ENCODE measurements at regions not wholly inside any gene's neighbourhood (a gene's known extent, or its start where the extent isn't known, plus 50 kb on each side); places are given as distances from the start of the nearest gene placed in this dataset.

DNA sequence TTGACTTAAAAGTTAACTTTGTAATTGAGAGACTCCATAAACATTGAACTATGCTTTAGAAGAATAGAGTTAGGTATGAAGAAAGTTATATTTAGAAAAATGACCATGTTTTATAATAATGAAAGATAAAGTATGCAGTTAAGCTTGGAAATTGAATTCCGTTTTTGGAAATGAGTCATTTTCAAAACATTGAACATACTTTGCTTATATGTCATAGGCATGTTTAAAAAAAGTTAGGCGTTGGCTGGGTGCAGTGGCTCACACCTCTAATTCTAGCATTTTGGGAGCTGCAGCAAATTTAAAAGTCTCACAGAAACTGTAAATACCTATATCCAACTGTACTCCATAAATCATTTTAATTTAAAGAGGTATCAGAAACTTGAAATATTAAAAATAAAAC is 607.4 kb downstream of the CBLN2 start:
- no peak for DNase-seq (ENCODE audit: extremely low read depth, low read depth)

DNA sequence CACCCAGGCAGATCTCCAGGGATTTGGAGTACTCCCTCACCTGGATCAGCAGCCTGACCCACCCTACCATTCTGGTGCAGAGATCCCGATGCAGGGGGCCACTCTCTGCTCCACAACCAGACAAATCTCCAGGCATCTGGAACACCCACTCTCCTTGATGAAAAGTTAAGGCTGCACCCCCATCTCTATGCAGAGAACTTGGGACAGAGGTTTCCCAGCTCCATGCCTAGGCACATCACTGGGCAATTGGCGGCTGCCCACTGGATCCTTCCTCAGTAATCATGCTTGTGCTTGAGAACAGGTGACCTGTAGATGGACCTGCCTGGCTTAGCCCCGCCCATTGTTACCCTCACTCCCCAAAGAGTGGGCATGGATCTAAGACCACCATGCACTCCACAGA is 624.9 kb downstream of the CBLN2 start:
- DNase-seq (ENCODE audit: extremely low read depth, low read depth) = no peak

- no peak for DNase-seq (ENCODE audit: extremely low read depth, low read depth)
Measured at GRCh38 chr18:71913641-71914040, 630.5 kb downstream of the CBLN2 start.

- DNase-seq (ENCODE audit: extremely low read depth, low read depth) = no peak
Measured at GRCh38 chr18:71902482-71902881, 641.7 kb downstream of the CBLN2 start.

DNA sequence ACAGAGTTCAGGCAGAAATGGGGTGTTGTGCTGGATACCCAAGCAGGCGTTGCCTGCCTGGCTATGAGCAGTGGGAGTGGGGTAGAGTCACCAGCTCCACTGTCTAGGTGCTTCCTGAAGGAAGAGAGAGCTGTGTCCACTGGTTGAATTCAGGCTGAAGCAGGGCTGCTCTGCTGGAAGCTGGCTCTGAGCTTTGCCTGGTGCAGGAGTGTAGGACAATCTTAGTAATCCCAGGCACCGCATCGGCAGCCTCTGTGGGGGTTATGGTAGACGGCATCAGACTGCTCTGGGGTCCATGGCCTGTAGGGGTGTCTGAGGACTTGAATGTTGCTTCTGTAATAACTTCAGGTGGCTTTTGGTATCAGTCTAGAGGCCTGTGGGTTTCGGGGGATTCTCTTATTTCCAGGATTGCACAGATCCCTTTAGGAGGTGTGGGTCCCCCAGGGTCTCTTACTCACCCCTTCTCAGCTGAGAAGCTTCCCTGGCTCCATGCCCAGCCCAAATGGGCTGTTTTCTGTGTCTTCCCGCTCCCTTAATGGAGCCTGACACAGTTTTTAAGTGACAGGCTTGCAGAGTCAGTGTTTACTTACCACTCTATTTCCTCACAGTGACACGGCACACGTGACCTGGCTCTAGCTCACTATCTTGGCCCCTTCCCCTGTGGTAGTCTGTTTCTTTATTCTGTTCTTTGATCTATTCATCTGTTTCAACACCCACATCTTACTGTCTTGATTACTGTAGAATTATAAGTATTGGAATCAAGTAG is 644.3 kb downstream of the CBLN2 start:
- DNase-seq (ENCODE audit: extremely low read depth, low read depth) = no peak

GRCh38 chr18:71899183-71899582 is 645.0 kb downstream of the CBLN2 start:
- DNase-seq (ENCODE audit: extremely low read depth, low read depth) = no peak

DNA sequence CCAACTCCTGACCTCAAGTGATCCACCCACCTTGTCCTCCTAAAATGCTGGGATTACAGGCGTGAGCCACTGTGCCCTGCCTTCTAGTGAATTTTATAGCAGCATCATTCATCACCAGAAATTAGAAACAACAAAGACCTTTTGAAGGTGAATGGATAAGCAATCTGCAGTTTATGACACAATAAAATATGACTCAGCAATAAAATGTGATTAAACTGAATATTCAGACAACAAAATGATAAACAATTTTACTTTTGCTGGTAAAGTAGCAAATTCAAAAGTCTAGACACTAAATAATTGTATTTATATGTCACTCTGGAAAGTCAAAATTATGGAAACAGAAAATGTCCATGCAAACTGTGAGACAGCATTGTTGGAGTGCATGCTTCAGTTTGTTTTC is 656.6 kb downstream of the CBLN2 start:
- no peak for DNase-seq (ENCODE audit: extremely low read depth, low read depth)

DNA sequence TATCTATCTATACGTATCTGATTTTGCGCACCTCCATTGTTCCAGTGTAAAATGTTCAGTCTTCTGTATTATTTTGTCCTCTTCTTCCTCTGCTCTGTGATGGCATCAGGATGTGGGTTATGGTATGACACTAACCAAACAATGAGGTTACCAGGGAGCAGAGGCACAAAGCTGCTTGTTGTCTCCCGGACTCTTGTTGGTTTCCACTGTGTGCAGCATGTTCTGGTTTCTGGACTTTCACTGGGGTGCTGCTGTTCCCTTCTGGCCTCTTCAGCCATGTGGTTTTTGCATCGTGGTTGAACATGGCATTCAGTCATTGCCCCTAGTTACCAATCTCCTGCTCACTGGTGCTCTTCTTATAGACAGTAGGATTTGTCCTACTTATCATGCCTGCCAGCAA is 665.9 kb downstream of the CBLN2 start:
- DNase-seq (ENCODE audit: extremely low read depth, low read depth) = no peak

- no peak for DNase-seq (ENCODE audit: extremely low read depth, low read depth)
Measured at GRCh38 chr18:71873695-71874094, 670.4 kb downstream of the CBLN2 start.

- no peak for DNase-seq (ENCODE audit: extremely low read depth, low read depth)
Measured at GRCh38 chr18:71865888-71866287, 678.3 kb downstream of the CBLN2 start.

DNA sequence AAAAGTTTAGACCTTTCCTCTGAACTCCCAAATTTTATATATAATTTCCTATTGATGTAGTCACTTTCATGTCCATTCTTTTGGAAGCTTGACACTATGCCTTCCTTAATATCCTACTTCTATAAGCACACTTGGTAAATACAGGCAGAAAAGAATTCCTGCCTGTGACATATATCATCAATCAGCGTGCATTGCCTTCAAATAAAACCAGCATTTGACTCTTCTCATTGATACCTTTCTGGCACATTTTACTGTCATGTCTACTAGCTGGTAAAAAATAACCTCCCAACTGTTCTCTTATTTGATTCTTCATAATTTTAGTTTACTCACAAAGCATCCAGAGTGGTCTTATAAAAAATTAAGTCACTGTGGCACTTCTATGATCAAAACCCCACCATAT is 693.5 kb downstream of the CBLN2 start:
- DNase-seq (ENCODE audit: extremely low read depth, low read depth) = no peak

- DNase-seq (ENCODE audit: extremely low read depth, low read depth) = no peak
Measured at GRCh38 chr18:71849407-71849806, 694.7 kb downstream of the CBLN2 start.

GRCh38 chr18:71846716-71847115 is 697.4 kb downstream of the CBLN2 start:
- no peak for DNase-seq (ENCODE audit: extremely low read depth, low read depth)

DNA sequence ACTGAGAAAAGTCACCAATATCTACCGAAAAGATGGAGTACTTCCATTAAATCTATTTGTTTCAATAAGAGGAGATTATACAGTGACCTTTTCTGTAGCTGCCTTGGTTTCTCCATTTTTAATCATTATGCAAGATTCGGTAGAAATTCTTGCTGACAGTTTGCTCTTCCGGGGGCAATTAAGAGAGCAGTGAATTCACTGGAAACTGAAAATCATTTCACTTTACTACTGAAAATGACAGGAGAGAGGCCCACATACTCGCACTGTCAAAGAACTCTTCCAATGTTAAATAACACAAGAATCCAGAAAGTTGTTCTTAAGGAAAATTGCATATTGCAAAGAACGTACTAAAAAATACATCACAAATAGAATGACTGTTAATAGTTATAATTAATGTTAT is 699.3 kb downstream of the CBLN2 start:
- no peak for DNase-seq (ENCODE audit: extremely low read depth, low read depth)

DNA sequence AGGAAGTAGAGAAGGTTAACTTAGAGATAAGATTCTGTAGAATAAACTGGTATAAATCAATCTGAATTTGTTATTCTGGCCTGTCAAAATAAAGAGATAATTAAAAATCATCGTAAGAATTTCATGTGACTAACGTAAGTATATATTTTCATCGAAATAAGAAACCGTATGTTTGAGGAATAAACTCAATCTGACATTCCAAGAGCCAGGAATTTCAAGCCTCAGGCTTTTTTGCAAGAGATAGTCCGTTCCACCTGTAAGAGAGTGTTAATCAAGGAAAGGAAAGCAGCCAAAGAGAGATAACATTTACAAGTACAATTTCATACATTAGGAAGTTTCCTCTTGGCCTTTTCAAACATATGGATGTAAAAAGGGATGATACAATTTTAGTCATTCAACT is 701.5 kb downstream of the CBLN2 start:
- DNase-seq (ENCODE audit: extremely low read depth, low read depth) = no peak

DNA sequence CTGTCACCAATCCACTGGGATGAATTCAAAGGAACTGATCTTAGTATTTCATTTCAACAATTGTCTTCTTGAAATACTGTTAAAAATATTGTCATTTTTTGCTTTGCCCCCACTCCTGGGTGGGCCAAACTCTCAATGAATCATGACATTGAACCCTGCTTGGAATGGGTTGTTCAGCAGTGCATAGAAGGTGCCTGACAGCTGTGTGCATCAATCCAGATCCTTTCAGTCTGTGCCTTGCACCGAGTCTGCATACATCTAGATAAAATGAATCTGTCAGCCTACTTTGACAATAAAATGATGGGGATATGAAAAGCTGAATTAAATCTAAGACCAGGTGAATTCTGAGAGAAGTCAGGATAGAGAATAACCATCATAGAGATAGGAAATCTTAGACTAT is 706.6 kb downstream of the CBLN2 start:
- DNase-seq (ENCODE audit: extremely low read depth, low read depth) = no peak

DNA sequence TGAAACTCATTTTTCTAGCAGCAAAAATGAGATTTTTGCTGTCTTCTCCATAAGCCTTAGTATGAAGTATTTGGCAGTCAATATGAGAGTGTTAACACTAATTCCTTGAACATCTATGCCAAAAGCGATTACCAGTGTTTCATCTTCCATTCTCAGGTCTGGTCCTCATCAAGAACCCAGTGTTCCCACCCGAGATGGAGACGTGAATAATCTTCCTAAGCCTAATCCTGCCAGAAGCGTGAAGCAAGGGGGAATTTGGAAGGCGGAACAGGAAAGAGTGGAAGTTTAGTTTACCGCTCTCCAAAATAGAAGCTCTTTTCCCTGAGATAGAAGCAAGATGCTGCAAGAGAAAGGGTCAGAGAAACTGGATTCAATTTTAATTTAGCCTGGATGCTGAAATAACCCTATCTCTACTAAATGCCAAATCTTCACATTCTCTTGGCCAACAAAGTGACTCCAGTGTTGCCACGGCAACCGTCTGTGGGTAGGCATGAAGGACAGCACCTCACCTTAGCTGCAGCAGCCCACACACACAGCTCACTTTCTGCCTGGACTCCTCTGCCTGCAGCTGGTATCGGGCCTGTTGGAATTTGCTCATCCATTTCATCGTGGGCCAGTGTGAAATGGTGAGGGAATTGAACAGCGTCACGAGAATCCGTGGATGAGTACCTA is 711.1 kb downstream of the CBLN2 start:
- no peak for DNase-seq (ENCODE audit: extremely low read depth, low read depth)

DNA sequence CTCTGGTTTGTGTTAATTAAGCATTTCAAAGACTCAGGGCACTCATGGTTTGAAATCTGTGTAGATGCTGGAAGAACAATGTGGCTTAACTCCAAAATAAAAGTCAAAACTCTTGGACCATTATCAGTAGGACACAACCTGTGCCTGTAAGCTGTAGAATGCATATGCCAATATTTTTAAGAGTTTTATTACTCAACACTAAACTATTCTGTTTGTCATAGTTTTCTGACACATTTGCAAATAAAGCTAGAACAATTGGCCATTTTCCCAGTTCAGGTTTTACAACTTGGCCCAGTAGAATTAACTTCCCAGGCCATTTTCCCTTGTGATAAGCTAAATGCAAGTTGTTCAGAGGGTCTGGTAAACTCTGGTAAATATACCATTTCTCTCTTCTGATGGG is 713.1 kb downstream of the CBLN2 start:
- no peak for DNase-seq (ENCODE audit: extremely low read depth, low read depth)

DNA sequence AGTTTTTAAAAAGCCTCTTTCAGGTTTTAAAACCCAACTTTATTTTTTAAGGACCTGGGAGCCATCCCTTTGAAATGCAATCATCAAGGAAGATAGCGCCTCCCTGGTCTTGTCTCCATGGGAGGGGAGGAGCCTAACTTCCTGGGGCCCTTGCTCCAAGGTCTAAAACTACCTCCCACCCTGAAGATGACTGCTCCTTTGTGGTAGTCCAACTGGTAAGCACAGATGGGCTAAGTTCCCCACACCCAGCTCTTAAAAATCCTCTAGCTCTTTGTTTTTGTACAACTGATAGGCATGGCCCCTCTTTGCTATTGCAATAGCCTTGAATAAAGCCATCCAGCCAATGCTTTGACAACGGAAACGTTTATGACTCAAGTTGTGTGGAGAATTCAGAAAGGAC is 716.8 kb downstream of the CBLN2 start:
- DNase-seq (ENCODE audit: extremely low read depth, low read depth) = no peak

- no peak for DNase-seq (ENCODE audit: extremely low read depth, low read depth)
Measured at GRCh38 chr18:71815305-71815704, 728.8 kb downstream of the CBLN2 start.

DNA sequence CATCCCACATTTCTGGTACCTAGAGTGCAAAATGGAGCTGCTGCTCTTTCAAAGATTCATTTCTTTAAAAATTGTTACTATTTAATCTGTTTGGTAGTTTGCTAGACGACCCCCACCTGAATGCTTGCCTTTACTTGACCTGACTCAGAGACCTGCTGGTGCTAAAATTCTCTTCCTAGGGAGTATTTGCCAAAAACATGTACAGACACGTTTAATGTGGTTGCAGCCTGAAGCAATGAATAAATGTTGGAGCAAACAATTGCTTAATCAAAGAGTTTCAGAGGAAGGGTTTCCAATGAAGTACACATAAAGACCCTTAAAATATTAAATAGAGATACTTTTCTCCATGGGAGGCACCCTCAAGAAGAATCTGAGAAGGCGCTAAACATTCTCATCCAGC is 734.4 kb downstream of the CBLN2 start:
- DNase-seq (ENCODE audit: extremely low read depth, low read depth) = no peak

- DNase-seq (ENCODE audit: extremely low read depth, low read depth) = no peak
Measured at GRCh38 chr18:71808616-71809015, 735.5 kb downstream of the CBLN2 start.

DNA sequence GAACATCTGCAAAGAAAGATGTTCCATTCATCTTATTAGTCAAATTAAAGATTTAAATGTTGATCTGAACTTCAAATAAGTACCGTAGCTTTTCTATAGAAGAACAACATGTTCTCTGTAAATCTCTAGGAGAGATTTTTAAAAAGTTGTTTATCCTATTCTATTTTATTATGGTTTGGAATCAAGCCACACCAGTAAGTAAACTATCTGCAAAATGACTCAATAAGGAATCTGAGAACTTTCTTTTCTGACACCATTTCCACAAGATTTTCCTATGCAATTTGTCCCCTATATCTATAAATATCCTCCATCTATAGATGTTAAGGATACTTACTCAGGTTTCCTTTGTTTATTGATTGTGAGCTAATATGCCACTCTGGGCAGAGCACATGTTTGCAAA is 736.6 kb downstream of the CBLN2 start:
- no peak for DNase-seq (ENCODE audit: extremely low read depth, low read depth)
